ENCODE measurements at regions not wholly inside any gene's neighbourhood (a gene's known extent, or its start where the extent isn't known, plus 50 kb on each side); places are given as distances from the start of the nearest gene placed in this dataset.

GRCh38 chr10:44083719-44084400, 301.0 kb downstream of the CXCL12 start:
- no peak for DNase-seq

- no peak for DNase-seq
Observed at GRCh38 chr10:44071479-44071878, 313.4 kb downstream of the CXCL12 start.

- no peak for DNase-seq
Observed at GRCh38 chr10:44070282-44070681, 314.6 kb downstream of the CXCL12 start.

GRCh38 chr10:44069573-44069972, 315.3 kb downstream of the CXCL12 start:
- DNase-seq: no peak

GRCh38 chr10:44068716-44069482, 316.0 kb downstream of the CXCL12 start:
- no peak for DNase-seq

GRCh38 chr10:44067432-44067831, 317.5 kb downstream of the CXCL12 start:
- no peak for DNase-seq

- no peak for DNase-seq
Observed at GRCh38 chr10:44066527-44067255, 318.2 kb downstream of the CXCL12 start.

GRCh38 chr10:44065788-44066526, 318.9 kb downstream of the CXCL12 start:
- no peak for DNase-seq

GRCh38 chr10:44064987-44065787, 319.7 kb downstream of the CXCL12 start:
- no peak for DNase-seq

GRCh38 chr10:44064317-44064716, 320.6 kb downstream of the CXCL12 start:
- no peak for DNase-seq

GRCh38 chr10:44063686-44064085, 321.2 kb downstream of the CXCL12 start:
- DNase-seq: no peak

- DNase-seq: no peak
Observed at GRCh38 chr10:44060719-44061118, 324.2 kb downstream of the CXCL12 start.

- no peak for DNase-seq
Observed at GRCh38 chr10:44060221-44060620, 324.7 kb downstream of the CXCL12 start.

- DNase-seq: no peak
Observed at GRCh38 chr10:44058259-44058658, 326.6 kb downstream of the CXCL12 start.

GRCh38 chr10:44056967-44057805, 327.7 kb downstream of the CXCL12 start:
- no peak for DNase-seq

- no peak for DNase-seq
Observed at GRCh38 chr10:44056206-44056605, 328.7 kb downstream of the CXCL12 start.

GRCh38 chr10:44054046-44054445, 330.9 kb downstream of the CXCL12 start:
- DNase-seq: no peak

GRCh38 chr10:44053391-44053790, 331.5 kb downstream of the CXCL12 start:
- no peak for DNase-seq

GRCh38 chr10:44051584-44052385, 333.1 kb downstream of the CXCL12 start:
- DNase-seq: no peak

- DNase-seq: no peak
Observed at GRCh38 chr10:44051091-44051490, 333.8 kb downstream of the CXCL12 start.
